HG03097 (cell line): ENCODE measurements at regions not wholly inside any gene's neighbourhood (a gene's known extent, or its start where the extent isn't known, plus 50 kb on each side); places are given as distances from the start of the nearest gene placed in this dataset.
"Not testable (repeated sequence)": the region's sequence is repeated elsewhere in the genome, so short reads cannot be mapped to it uniquely, and the experiment has no call there.

ENCODE experiments used
- ATAC-seq: cut with Tn5 transposase; IDR thresholded peaks from one replicate; pipeline ENCODE4 v1.9.1; 2021; ENCODE audit not compliant: unreplicated experiment, low FRiP score

GRCh38 chr13:22965011-22965857 is 215.5 kb upstream of the SGCG start:
- not testable (repeated sequence) for ATAC-seq

- not testable (repeated sequence) for ATAC-seq
Observed at GRCh38 chr13:22965858-22966239, 214.9 kb upstream of the SGCG start.

- not testable (repeated sequence) for ATAC-seq
Observed at GRCh38 chr13:22966753-22967152, 214.0 kb upstream of the SGCG start.

GRCh38 chr13:22967669-22968068 is 213.1 kb upstream of the SGCG start:
- ATAC-seq: no peak

- ATAC-seq: no peak
Observed at GRCh38 chr13:22979952-22980351, 200.8 kb upstream of the SGCG start.

GRCh38 chr13:22980936-22981335 is 199.8 kb upstream of the SGCG start:
- no peak for ATAC-seq

- ATAC-seq: no peak
Observed at GRCh38 chr13:22993148-22993547, 187.6 kb upstream of the SGCG start.

GRCh38 chr13:23003446-23003845 is 177.3 kb upstream of the SGCG start:
- no peak for ATAC-seq

GRCh38 chr13:23007426-23007825 is 173.4 kb upstream of the SGCG start:
- ATAC-seq: no peak

DNA sequence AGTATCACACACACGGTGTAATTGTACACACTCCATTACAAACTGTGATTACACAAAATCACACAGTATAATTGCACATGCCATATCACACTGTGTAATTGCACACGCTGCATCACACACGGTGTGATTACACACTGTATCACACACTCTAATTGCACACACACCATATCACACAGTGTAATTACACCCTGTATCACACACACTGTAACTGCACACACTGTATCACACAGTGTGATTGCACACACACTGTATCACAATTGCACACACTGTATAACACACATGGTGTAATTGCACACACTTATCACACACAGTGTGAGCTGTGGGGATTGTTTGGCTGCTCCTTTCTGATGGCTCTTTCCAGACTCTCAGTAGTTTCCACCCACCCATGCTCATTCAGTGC is 162.6 kb upstream of the SGCG start:
- no peak for ATAC-seq

- ATAC-seq: peak; percentile 80
Observed at GRCh38 chr13:23020246-23020843, 160.4 kb upstream of the SGCG start.

GRCh38 chr13:23021906-23022305 is 158.9 kb upstream of the SGCG start:
- no peak for ATAC-seq

DNA sequence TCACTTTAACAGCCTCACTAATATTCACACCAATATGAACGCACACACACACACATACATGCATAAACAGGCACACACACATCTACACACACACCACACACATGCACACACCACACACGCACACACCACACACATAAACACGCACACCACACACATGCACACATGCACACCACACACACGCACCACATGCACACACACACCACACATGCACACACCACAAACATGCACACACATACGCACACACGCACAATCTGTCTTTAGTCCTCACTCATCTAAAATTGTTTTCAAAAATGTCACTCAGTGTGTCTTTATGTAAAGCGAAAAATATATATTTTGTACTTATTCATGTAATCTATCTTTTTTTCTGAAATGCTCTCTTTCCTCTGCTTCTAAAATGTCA is 158.1 kb upstream of the SGCG start:
- ATAC-seq: no peak

- ATAC-seq: no peak
Observed at GRCh38 chr13:23025864-23026608, 154.7 kb upstream of the SGCG start.

- ATAC-seq: no peak
Observed at GRCh38 chr13:23039266-23039935, 141.4 kb upstream of the SGCG start.

DNA sequence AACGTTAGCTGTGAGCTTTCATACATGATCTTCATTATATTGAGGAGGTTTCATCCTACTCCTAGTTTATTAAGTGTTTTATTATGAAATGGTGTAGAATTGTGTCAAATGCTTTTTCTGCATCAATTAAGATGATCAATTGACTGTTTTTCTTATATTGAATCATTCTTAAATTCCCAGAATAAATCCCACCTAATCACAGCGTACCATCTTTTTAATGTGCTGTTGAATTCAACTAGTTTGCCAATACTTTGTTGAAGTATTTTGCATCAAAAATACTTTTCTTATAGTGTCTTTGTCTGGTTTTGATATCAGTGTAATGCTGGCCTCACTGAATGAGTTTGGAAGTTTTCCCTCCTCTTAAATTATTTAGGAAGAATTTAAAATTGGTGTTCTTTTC is 138.6 kb upstream of the SGCG start:
- no peak for ATAC-seq

DNA sequence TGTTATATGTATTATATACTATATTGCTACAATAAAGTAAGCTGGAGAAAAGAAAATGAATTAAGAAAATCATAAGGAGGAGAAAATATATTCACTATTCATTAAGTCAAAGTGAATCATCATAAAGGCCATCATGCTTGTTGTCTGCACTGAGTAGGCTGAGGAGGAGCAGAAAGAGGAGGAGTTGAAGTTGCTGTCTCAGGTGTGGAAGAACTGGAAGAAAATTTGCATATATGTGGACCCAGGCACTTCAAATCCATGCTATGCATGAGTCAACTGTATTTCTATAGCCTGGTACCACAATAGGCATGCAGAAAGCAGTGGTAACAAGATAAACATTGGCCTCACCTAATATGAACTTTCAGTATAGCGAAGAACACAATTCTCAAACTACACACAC is 135.9 kb upstream of the SGCG start:
- no peak for ATAC-seq

DNA sequence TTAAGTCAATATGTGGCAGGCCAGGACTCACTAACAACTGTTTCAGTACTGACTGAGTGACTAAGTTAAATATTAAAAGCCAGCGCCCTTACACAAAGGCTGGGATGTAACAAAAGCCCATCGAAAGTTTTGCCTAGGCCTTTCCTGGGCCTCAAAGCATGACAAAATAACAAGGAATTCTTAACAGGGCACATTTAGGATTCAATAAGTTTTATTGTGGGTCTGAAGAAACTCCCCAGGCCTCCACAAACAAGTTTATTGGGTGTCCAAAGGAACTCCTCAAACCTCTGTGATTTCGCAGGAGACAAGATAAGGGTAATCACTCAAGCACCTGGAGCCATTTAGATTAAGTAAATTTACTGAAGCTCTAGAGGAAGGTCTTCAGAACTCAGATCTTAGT is 130.7 kb upstream of the SGCG start:
- ATAC-seq: no peak

- not testable (repeated sequence) for ATAC-seq
Observed at GRCh38 chr13:23053711-23054110, 127.1 kb upstream of the SGCG start.

DNA sequence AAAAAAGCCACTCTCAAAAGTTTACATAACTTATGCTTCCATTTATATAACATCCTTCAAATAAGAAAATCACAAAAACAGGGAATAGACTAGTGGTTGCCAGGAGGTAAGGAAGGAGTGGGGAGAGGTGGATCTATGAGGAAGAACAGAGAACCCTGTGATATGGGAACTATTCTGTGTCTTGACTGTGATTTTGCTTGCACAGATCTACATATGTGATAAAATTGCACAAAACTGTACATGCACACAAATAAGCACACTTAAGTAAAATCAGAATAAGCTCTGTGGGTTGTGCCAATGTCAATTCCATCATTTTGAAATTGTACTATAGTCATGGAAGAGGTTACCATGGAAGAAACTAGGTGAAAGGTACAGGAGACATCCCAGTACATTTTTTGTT is 121.6 kb upstream of the SGCG start:
- ATAC-seq: no peak

DNA sequence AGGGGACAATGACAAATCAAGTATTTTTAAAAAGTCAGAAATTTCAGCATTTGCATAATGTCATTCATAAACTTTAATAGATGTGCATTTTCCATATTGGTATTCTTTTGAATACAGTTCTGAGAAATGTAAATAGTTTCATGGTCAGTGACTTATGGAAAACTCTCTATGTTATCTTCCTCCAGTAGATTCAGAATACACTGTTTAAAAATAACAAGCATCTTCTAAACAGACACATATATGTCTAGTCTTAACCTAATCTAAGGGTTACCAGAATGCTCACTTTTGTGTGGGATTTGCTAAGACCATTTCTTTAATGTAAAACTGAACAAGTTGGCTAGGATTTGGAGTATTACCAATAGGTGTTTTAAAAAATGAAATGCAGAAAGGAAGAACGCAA is 119.8 kb upstream of the SGCG start:
- no peak for ATAC-seq
